ENCODE measurements at regions not wholly inside any gene's neighbourhood (a gene's known extent, or its start where the extent isn't known, plus 50 kb on each side); places are given as distances from the start of the nearest gene placed in this dataset.
"Not testable (repeated sequence)": the region's sequence is repeated elsewhere in the genome, so short reads cannot be mapped to it uniquely, and the experiment has no call there.

- DNase-seq (ENCODE audit: low read depth in 2 of 2) = no peak
Observed at GRCh38 chr17:70446446-70446845, 277.1 kb downstream of the KCNJ2 start.

- no peak for DNase-seq (ENCODE audit: low read depth in 2 of 2)
Observed at GRCh38 chr17:70447588-70447987, 278.3 kb downstream of the KCNJ2 start.

GRCh38 chr17:70453075-70453474 is 283.7 kb downstream of the KCNJ2 start:
- DNase-seq (ENCODE audit: low read depth in 2 of 2) = not testable (repeated sequence)

GRCh38 chr17:70454377-70454776 is 285.0 kb downstream of the KCNJ2 start:
- no peak for DNase-seq (ENCODE audit: low read depth in 2 of 2)

- no peak for DNase-seq (ENCODE audit: low read depth in 2 of 2)
Observed at GRCh38 chr17:70454908-70455307, 285.6 kb downstream of the KCNJ2 start.

GRCh38 chr17:70464995-70465394 is 295.7 kb downstream of the KCNJ2 start:
- DNase-seq (ENCODE audit: low read depth in 2 of 2) = no peak

GRCh38 chr17:70468661-70469060 is 299.3 kb downstream of the KCNJ2 start:
- no peak for DNase-seq (ENCODE audit: low read depth in 2 of 2)

- no peak for DNase-seq (ENCODE audit: low read depth in 2 of 2)
Observed at GRCh38 chr17:70473049-70473448, 303.7 kb downstream of the KCNJ2 start.

- DNase-seq (ENCODE audit: low read depth in 2 of 2) = no peak
Observed at GRCh38 chr17:70476368-70476767, 307.0 kb downstream of the KCNJ2 start.

- DNase-seq (ENCODE audit: low read depth in 2 of 2) = no peak
Observed at GRCh38 chr17:70478902-70479301, 309.6 kb downstream of the KCNJ2 start.

- DNase-seq (ENCODE audit: low read depth in 2 of 2) = no peak
Observed at GRCh38 chr17:70479779-70480178, 310.4 kb downstream of the KCNJ2 start.

GRCh38 chr17:70483624-70484023 is 314.3 kb downstream of the KCNJ2 start:
- no peak for DNase-seq (ENCODE audit: low read depth in 2 of 2)

- DNase-seq (ENCODE audit: low read depth in 2 of 2) = no peak
Observed at GRCh38 chr17:70484050-70484449, 314.7 kb downstream of the KCNJ2 start.

GRCh38 chr17:70484496-70484895 is 315.2 kb downstream of the KCNJ2 start:
- no peak for DNase-seq (ENCODE audit: low read depth in 2 of 2)

- no peak for DNase-seq (ENCODE audit: low read depth in 2 of 2)
Observed at GRCh38 chr17:70492368-70492767, 323.0 kb downstream of the KCNJ2 start.

GRCh38 chr17:70493277-70493874 is 324.0 kb downstream of the KCNJ2 start:
- DNase-seq (ENCODE audit: low read depth in 2 of 2) = no peak

GRCh38 chr17:70498631-70499030 is 329.3 kb downstream of the KCNJ2 start:
- DNase-seq (ENCODE audit: low read depth in 2 of 2) = no peak

- DNase-seq (ENCODE audit: low read depth in 2 of 2) = no peak
Observed at GRCh38 chr17:70499067-70499786, 329.9 kb downstream of the KCNJ2 start.

GRCh38 chr17:70503449-70503848 is 334.1 kb downstream of the KCNJ2 start:
- no peak for DNase-seq (ENCODE audit: low read depth in 2 of 2)

GRCh38 chr17:70510288-70510687 is 341.0 kb downstream of the KCNJ2 start:
- no peak for DNase-seq (ENCODE audit: low read depth in 2 of 2)

- DNase-seq (ENCODE audit: low read depth in 2 of 2) = no peak
Observed at GRCh38 chr17:70517816-70518215, 348.5 kb downstream of the KCNJ2 start.

GRCh38 chr17:70519300-70519699 is 350.0 kb downstream of the KCNJ2 start:
- DNase-seq (ENCODE audit: low read depth in 2 of 2) = no peak

GRCh38 chr17:70520447-70520846 is 351.1 kb downstream of the KCNJ2 start:
- no peak for DNase-seq (ENCODE audit: low read depth in 2 of 2)

GRCh38 chr17:70520956-70521355 is 351.6 kb downstream of the KCNJ2 start:
- DNase-seq (ENCODE audit: low read depth in 2 of 2) = no peak

All from stimulated activated CD8-positive, alpha-beta memory T cell treated with anti-CD3 and anti-CD28 coated beads, Interleukin-2, amount 100 ng/mL, for 1 hour (primary cell).